Kasumi-1 (cell line): ENCODE measurements at regions not wholly inside any gene's neighbourhood (a gene's known extent, or its start where the extent isn't known, plus 50 kb on each side); places are given as distances from the start of the nearest gene placed in this dataset.

Experiments used
- DNase-seq, 2 experiments: peaks; one replicate each; lab custom pipeline; 2025; lab: John Stamatoyannopoulos, UW

- DNase-seq: no peak
These were observed 818.7 kb upstream of the GJE1 start for GRCh38 chr6:141313986-141314385.

DNA sequence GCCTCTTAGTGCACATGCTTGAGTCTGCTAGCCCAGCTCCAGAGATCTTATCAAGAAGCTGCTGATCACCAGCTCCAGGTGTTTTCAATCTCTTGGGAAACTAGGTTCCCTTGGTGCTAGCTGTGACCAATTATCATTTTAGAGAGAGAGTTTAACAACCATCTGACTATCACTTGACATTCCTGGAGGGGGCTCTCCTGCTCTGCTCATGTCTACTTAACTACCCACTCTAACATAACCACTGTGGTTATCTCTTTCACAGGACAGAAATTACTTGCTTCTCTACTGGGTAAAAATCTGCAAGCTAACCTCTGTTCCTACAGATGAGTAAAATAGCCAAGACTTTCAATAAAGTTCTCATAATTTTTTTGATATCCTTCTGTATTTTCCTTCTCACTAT lies 823.4 kb upstream of the GJE1 start:
- DNase-seq: peak; percentile 42 to 54

DNA sequence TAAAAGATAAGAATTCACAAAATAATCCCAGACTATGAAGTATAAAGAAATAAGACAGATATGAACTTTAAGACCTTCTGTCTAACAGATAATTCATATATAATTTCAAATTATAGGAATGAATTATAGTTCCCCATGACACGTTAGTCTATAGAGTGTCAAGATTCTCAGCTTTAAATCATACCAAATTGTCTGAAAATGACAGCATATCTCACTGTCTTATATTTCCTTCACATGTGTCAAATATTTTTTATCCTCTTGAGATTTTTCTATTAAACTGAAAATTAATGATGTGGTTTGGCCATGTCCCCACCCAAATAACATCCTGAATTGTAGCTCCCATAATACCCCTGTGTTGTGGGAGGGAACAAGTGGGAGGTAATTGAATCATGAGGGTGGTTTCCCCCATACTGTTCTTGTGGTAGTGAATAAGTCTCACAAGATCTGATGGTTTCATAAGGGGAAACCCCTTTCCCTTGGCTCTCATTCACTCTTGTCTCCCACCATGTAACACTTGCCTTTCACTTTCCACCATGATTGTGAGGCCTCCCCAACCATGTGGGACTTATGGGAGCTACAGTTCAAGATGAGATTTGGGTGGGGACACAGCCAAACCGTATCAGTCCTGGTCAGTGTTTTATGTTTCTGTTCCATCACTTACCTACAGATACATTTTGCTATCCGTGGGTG lies 825.3 kb upstream of the GJE1 start:
- DNase-seq: no peak

GRCh38 chr6:141303907-141304306 lies 828.8 kb upstream of the GJE1 start:
- DNase-seq: no peak

DNA sequence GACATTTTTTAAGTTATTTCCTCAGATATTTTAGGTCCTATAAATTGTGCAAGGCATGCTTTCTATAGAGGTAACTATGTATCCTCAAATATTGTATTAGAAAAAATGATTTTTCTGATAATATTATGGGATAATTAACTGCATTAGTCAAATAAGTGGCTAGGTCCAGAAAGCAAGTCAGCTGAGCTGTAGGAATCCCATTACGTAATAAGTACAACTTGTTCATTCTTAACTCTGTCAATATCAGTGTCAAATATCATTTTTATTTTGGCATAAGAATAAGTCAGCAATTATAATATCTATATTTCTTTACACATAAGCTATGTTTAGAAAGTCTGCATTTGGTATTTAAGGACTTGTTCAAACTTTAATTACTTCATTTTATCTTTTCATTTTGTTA lies 830.9 kb upstream of the GJE1 start:
- DNase-seq: no peak

DNA sequence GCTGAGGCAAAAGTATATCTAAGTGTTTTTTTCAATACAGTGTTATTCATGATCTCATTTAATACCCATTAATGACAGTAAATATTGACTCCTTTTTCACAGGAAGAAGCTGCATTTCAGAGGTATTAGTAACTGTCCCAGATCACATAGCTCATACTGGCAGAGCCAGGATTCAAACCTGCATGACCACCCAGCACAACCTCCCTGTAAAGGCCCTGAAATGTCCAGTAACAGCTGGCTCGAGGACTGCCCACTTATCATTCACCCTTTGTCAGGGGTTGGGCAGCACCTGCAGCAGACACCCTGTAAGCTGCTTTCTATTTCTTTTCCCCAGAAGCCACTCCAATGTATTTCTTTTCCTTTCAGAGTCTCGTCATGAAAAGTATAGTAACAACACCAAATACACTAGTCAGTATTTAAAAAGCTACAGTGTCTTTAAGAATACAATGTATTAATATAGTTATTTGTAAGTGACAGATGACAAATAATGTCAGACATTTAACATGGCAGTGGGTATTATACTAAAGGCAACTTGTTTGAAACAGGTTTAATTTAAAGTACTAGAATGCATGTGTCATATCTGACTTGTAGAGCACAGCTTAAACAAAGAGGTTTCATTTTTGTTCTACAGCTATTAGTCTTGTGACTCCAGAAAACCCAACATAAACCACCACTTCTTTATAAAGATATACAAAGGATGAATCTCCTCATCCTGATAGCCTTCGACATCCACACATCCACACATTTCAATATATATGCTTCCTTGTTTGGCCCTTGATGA lies 841.6 kb upstream of the GJE1 start:
- DNase-seq: no peak

DNA sequence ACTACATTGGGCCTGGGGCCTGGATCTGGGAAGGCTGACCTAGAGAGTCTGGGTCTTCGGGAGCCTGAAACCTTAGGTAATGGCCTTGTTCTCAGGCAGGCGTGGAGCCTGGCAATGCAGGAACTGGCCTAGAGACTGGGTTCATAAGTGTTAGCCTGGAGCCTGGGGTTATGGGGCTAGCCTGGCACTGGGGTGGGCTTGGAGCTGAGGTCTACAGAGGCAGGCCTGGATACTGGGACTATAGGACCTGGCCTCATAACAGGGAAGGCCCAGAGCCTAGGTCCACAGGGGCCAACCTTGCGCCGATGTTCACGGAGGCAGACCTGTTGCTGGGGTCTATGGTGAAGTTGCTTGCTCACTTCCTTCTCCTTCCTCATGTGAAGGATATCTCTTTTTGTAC lies 843.8 kb upstream of the GJE1 start:
- DNase-seq: no peak

DNA sequence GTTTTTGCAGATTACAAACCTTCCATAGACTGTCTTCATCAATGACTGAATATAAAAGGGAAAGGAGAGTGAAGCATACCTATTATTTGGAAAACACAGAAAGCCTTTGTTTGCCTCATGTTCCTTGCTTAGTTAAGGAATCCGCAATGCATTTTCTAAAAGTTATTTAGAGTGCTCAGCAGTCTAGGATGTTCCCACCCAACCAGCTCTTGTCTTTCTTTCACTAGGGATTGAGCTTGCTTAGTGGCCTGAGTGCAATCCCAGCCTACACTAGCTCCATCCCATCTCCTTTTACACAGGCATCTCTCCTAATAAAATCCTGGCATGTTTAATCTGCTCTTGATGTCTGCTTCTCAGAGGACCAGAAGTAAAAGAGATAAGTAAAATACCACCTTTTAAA lies 850.5 kb upstream of the GJE1 start:
- DNase-seq: no peak

GRCh38 chr6:141269684-141270083 lies 863.0 kb upstream of the GJE1 start:
- DNase-seq: no peak

- no peak for DNase-seq
These were observed 865.3 kb upstream of the GJE1 start for GRCh38 chr6:141267420-141267819.

- no peak for DNase-seq
These were observed 866.7 kb upstream of the GJE1 start for GRCh38 chr6:141265756-141266623.

DNA sequence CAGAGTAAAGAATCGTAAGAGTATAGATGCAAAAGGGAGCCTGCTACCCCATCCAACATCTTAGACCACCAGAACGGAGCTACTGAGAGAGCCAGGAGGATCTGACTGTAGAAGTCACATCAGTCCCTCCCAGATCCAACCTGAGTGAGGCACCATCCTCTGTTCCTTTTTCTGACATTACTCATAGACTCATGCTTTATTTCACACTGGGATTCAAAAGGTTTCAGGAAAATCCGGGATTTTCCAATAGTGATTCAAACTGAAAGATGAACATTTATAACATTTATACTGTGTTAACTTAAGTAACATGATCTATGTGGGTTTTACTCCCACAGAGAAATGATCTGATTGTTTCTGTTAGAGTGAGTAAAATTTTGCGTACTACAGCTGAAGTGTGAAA lies 868.6 kb upstream of the GJE1 start:
- no peak for DNase-seq

- no peak for DNase-seq
These were observed 871.1 kb upstream of the GJE1 start for GRCh38 chr6:141261672-141262060.

DNA sequence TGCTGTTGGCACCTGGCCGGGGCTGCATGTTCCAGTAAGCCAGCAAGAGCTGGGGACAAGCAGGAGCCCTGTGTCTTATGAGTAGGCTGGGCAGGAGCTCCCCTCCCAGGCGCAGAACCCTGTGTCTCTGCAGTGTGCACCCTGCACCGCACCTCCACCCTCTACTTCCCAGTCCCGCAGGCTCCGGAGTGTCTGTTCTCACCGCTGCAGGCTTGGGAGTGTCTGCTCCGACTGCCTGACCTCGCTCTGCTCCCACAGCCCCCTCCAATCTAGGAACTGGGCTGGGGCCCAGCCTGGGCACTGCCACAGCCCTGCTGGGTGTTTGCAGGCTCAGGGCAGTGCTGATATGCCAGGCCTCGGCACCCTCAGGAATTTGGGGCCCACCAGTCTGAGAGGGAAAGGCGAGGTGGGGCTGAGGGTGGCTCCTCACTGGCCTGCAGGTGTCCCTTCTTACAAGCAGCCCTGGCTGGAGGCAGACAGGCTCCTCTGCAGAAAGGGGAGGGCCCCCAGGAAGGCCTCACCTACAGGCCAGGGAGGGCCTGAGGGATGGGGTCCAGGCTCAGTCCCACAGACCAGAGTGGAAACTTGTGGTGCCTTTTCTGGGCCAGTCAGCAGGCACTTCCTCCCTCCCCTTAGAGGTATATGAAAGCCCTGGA lies 871.6 kb upstream of the GJE1 start:
- no peak for DNase-seq

GRCh38 chr6:141260627-141261015 lies 872.1 kb upstream of the GJE1 start:
- DNase-seq: no peak

DNA sequence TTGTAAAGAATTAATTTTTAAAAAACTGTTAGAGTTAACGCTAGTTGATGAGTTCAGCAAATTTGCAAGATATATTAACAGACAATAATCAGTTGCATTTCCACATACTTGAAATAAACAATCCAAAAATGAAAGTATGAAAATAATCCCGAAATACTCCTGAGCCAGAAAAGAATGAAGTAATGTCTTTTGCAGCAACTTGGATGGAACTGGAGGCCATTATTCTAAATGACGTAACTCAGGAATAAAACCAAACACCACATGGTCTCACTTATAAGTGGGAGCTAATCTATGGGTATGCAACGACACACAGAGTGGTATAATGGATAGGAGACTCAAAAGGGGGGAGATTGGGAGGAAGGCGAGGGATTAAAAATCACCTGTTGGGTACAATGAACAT lies 872.9 kb upstream of the GJE1 start:
- DNase-seq: no peak

- DNase-seq: no peak
These were observed 873.6 kb upstream of the GJE1 start for GRCh38 chr6:141259091-141259490.

- no peak for DNase-seq
These were observed 874.2 kb upstream of the GJE1 start for GRCh38 chr6:141258516-141258915.

- DNase-seq: no peak
These were observed 878.4 kb upstream of the GJE1 start for GRCh38 chr6:141254336-141254735.

GRCh38 chr6:141252828-141253608 lies 879.7 kb upstream of the GJE1 start:
- DNase-seq: no peak

GRCh38 chr6:141251286-141251685 lies 881.4 kb upstream of the GJE1 start:
- no peak for DNase-seq
